ENCODE measurements at regions not wholly inside any gene's neighbourhood (a gene's known extent, or its start where the extent isn't known, plus 50 kb on each side); places are given as distances from the start of the nearest gene placed in this dataset.
"Not testable (repeated sequence)": the region's sequence is repeated elsewhere in the genome, so short reads cannot be mapped to it uniquely, and the experiment has no call there.

GRCh38 chr3:165607221-165607620, 230.0 kb downstream of the BCHE start:
- DNase-seq (ENCODE audit: extremely low spot score, unreplicated experiment): no peak
- Mint-ChIP-seq H3K4me3 (no peak overlapping the region), H3K27me3 (no peaks in the 10 kb centered on the region), H3K4me1 (ENCODE audit: unreplicated experiment) (no peaks in the 10 kb centered on the region), H3K9me3 (no peaks in the 10 kb centered on the region), H3K36me3 (no peaks in the 10 kb centered on the region), H3K27ac (no peak overlapping the region)
- TF ChIP-seq CTCF (conservative IDR thresholded peaks at IDR 0.05): no peak

GRCh38 chr3:165603196-165603595, 234.0 kb downstream of the BCHE start:
- H3K36me3 Mint-ChIP-seq: no peaks in the 10 kb centered on the region
- H3K27me3 Mint-ChIP-seq: no peaks in the 10 kb centered on the region
- no peak overlapping the region for H3K4me3 Mint-ChIP-seq
- no peak for DNase-seq (ENCODE audit: extremely low spot score, unreplicated experiment)
- H3K4me1 Mint-ChIP-seq (ENCODE audit: unreplicated experiment): no peaks in the 10 kb centered on the region
- H3K9me3 Mint-ChIP-seq: no peaks in the 10 kb centered on the region
- no peak for TF ChIP-seq CTCF (conservative IDR thresholded peaks at IDR 0.05)
- H3K27ac Mint-ChIP-seq: no peak overlapping the region

GRCh38 chr3:165572566-165572965, 264.7 kb downstream of the BCHE start:
- H3K36me3 Mint-ChIP-seq; DNase-seq (ENCODE audit: extremely low spot score, unreplicated experiment); H3K4me1 Mint-ChIP-seq (ENCODE audit: unreplicated experiment); H3K9me3 Mint-ChIP-seq; H3K4me3 Mint-ChIP-seq; H3K27ac Mint-ChIP-seq; H3K27me3 Mint-ChIP-seq: not testable (repeated sequence)

GRCh38 chr3:165568907-165569462, 268.2 kb downstream of the BCHE start:
- no peak for DNase-seq (ENCODE audit: extremely low spot score, unreplicated experiment)
- H3K27me3 Mint-ChIP-seq: no peaks in the 10 kb centered on the region
- no peaks in the 10 kb centered on the region for H3K4me1 Mint-ChIP-seq (ENCODE audit: unreplicated experiment)
- no peak overlapping the region for H3K27ac Mint-ChIP-seq
- no peak for TF ChIP-seq CTCF (conservative IDR thresholded peaks at IDR 0.05)
- no peaks in the 10 kb centered on the region for H3K36me3 Mint-ChIP-seq
- H3K9me3 Mint-ChIP-seq: no peaks in the 10 kb centered on the region
- H3K4me3 Mint-ChIP-seq: no peak overlapping the region

- Mint-ChIP-seq H3K9me3 (no peaks in the 10 kb centered on the region), H3K27me3 (no peaks in the 10 kb centered on the region), H3K27ac (no peak overlapping the region), H3K4me1 (ENCODE audit: unreplicated experiment) (no peaks in the 10 kb centered on the region), H3K4me3 (no peak overlapping the region), H3K36me3 (no peaks in the 10 kb centered on the region)
- TF ChIP-seq CTCF (conservative IDR thresholded peaks at IDR 0.05): no peak
- DNase-seq (ENCODE audit: extremely low spot score, unreplicated experiment): no peak
These were observed 281.4 kb downstream of the BCHE start for GRCh38 chr3:165555785-165556184.

GRCh38 chr3:165553371-165553770, 283.9 kb downstream of the BCHE start:
- Mint-ChIP-seq H3K36me3 (no peaks in the 10 kb centered on the region), H3K27ac (no peak overlapping the region), H3K27me3 (no peaks in the 10 kb centered on the region), H3K4me1 (ENCODE audit: unreplicated experiment) (no peaks in the 10 kb centered on the region), H3K9me3 (no peaks in the 10 kb centered on the region), H3K4me3 (no peak overlapping the region)
- no peak for TF ChIP-seq CTCF (conservative IDR thresholded peaks at IDR 0.05)
- no peak for DNase-seq (ENCODE audit: extremely low spot score, unreplicated experiment)
